ENCODE measurements at regions not wholly inside any gene's neighbourhood (a gene's known extent, or its start where the extent isn't known, plus 50 kb on each side); places are given as distances from the start of the nearest gene placed in this dataset.
"Not testable (repeated sequence)": the region's sequence is repeated elsewhere in the genome, so short reads cannot be mapped to it uniquely, and the experiment has no call there.

DNA sequence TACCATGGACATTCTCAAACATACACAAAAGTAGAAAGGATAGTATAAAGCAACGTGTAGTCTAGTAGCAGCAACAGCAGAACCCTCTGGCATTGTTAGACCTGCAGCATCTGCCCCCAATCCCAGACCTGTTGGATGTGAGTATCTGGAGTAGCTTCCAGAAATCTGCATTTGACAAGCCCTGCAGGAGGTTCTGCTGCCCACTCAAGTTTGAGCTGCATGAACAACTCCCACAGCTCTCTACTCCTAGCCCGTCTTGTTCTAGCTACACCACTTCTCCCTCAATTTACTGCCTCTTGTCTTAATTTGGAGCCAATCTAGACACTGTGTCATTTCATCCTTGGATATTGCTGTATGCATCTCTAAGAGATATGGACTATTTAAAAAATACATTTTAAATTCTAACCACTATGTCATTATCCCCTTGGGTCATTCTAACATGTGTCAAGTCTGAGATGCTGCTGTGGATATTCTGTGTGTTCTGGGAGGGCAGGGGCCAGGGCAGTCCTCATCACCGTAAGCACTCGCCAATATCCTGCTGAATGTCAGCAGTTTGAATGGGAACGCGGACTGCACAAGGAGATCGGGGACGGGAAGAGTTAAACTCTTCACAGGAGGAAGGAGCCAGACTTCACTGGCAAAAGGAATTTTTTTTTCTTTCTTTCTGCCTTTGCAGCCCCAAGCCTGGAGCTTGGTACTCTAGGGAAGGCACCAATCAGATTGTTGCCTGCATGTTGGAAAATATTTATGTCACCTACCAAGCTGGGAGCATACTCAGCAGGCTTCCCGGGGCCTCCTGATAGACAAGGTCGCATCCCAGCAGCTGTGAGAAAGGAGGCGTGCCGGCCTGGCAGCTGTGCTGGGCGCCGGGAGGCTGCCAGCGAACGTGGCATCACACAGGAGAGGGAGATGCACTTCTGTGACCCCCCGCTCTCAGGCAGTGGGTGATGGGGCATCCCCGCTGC is 429.0 kb downstream of the MIAT start:
- no peak for DNase-seq (ENCODE audit: low read depth in 4 of 4, low spot score in 1 of 4)

DNA sequence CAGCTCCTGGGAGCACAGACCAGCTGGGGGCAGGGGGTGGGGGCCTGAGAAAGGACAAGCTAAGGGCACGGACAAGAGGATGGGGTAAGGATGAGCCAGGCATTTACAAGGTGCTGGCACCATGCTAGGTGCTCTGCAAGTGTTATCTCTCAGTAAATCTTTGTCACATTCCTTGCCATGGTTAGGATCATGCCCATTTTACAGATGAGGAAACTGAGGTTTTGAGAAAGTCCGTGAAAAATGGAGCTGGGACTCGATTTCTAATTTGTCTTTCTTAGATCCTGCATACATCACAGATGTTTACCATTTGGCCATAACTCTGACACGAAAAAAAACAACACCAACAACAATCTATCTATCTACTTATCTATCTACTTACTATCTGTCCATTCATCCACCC is 429.7 kb downstream of the MIAT start:
- DNase-seq (ENCODE audit: low read depth in 4 of 4, low spot score in 1 of 4) = no peak

DNA sequence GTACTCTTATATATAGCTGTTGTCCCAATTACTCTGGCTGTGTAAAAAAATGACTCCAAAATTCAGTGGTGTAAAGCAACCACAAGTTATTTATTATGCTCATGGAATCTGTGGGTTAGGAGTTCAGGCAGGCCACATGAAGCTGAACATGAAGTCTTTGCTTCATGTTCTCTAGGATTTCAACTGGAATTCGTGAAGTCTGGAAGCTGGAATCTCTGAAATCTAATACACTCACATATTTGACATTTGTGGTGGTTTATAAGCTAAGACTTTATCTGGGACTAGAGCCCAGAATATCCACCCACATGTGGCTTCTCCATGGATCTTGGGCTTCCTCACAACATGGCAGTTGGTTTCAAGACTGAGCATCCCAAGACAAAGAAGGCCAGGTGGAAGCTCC is 430.6 kb downstream of the MIAT start:
- no peak for DNase-seq (ENCODE audit: low read depth in 4 of 4, low spot score in 1 of 4)

DNA sequence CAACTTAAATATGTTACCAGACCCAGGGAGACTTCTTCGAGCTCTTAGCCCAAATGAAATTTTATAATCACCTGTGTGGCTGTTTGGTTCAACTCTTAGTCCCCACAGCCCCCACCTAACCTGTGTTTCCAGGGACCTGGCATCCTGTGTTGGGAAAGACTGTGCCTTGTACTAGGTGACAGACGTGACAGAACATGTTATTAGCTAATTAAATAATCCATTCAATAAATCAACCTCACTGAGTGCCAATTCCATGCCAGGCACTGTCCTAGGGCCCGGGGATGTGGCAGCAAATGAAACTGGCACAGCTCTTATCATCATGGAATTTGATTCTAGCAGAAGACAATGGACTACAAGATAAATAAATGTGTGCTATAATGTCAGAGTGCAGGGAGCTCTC is 431.9 kb downstream of the MIAT start:
- no peak for DNase-seq (ENCODE audit: low read depth in 4 of 4, low spot score in 1 of 4)

DNA sequence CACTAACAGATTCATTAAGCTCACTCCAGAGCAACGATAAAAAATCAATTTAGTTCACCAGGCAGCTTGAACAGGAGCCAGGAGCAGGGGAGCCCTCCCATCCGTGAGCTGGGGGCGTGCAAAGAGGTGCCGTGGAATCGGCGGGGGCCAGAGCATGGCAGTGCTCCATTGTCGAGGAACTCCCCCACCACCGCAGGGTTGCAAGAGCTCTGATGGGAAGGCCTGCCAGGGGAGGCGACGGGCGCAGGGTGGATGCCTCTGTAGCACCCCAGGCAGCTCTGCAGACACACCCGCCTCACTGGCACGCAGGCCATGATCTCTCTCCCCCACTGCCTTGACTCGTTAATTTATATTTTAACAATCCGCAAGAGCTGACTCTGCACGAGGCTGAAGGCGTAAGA is 433.2 kb downstream of the MIAT start:
- no peak for DNase-seq (ENCODE audit: low read depth in 4 of 4, low spot score in 1 of 4)

DNA sequence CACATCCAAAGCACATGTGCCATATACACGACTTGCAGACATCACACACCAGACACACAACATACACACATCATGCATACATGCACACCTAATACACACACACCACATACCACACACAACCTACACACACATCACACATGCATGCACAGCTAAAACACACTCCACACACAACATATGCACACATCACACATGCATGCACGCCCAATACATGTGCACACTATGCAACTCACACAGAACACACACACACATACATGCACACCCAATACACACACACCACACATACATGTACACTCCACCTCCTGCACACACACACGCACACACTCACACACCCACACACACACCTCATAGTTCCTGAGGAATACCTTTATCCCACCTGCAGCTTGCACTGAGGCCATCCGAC is 436.0 kb downstream of the MIAT start:
- DNase-seq (ENCODE audit: low read depth in 4 of 4, low spot score in 1 of 4) = no peak

DNA sequence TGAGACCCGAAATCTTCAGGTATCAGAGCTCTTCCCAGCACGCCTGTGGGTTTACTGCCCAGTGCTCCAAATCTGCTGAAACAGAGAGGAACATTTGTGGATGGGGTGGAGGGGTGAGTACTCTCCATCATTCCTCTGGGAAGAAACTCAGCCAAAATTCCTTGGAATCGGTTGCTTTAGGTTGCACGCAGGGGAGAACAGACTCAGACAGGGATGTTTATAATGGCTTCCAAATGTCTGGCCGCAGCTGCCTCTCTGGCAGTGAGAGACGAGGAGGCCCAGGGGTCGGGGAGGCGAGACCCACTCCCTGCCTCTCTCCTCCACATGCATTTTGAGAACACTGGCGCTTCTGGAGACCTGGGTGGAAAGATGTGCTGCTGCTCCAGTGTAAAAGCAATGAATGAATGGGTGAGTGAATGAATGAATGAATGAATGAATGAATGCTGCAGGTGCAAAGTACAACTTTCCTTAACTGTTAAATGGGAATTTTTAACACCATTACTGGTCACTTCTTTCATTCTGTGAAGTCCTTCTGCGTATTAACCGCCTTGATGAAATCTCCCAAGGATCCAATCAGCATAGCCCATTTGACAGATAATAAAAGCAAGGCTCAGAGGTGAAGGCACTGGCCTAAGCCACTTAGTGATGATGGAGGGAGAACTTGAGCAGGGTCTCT is 437.4 kb downstream of the MIAT start:
- DNase-seq (ENCODE audit: low read depth in 4 of 4, low spot score in 1 of 4) = no peak

DNA sequence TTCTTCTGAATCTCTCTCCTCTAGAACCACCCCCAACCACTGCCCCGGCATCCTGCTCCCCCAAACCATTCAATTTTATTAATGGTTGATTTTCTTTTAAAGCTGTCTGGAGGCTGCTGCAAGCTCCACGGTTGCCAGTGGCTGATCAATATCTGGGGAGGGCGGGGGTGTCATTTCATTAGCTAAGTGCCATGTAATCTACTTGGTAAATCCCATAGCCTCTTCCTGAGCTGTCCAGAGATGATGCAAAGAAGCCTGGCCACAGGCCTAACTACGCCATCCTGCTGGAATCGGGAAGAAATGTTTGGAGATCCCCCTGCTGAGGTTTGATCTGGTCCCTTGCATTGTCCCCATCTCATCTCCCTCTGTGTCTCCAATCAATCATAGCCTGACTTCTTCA is 440.1 kb downstream of the MIAT start:
- DNase-seq (ENCODE audit: low read depth in 4 of 4, low spot score in 1 of 4) = no peak

DNA sequence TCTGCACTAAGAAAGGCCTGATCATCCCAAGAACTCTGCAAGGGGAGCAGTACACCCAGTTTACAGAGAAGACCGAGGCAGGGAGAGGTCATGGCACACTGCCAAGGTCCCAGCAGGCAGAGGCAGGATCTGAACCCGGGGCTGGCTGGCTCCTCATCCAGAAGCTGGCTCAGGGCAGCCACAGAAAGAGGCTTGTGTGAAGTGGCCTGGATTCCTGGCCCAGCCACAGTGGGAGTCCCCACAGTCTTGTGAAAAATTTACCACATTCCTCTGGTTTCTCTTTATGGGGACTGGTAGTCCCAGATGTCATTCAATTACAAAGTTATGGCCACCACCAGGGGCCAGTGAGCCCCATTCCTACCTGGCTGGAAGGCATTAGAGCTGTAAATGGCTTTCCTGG is 440.5 kb downstream of the MIAT start:
- no peak for DNase-seq (ENCODE audit: low read depth in 4 of 4, low spot score in 1 of 4)

DNA sequence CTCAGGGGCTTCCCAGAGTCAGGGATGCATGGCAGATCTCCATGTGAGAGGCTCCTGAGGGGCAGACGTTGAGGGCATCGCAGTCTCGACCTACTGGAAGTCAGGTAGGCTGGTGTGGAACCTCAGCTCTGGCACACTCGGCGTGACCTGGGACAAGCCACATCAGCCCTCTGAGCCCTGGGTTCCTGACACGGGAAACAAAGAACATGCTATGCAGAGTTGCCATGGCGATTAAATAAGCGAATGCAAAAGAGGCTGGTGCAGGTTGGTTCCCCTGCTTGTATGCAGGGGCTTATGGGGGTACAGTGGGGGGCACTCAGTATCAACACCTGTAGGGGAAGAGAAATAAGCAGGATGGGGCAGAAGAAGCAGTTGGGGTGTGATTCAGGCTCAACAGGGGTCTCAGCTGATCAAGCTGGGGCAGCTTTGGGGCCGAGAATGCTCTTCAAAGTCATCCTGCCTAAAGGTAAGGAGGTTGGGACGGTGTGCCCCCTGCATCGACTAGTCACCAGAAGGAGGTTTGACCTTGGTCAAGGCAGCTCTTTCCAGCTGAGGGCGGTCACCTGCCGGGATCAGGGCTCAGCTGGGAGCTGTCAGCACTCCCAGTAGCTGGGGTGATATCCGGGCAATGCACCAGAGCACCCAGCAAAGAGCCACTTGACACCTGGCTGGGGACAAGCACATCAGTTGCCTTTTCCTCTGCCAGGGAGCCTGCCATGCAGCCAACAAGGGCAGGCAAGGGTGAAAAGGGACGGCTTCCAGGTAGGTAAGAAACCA is 442.7 kb downstream of the MIAT start:
- DNase-seq (ENCODE audit: low read depth in 4 of 4, low spot score in 1 of 4) = no peak

DNA sequence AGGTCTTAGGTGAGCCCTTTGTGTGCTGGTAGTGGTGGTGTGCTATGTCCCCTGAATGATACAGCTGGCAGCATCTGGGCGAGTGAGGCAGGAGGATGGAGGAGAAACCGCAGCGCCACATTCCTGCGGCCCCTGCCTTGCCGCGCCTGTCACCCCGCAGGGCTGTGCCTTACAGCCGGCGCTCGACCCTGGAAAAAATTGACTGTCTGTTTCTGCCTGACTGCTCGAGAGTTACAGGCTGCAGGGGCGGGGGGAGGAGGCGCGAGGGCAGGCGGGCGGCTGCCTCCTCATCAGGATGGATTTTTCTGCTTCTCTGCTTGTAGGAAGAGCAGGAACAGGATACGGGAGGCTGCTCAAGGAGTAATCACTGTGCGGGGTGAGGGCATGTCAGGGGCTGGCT is 443.4 kb downstream of the MIAT start:
- DNase-seq (ENCODE audit: low read depth in 4 of 4, low spot score in 1 of 4) = no peak

DNA sequence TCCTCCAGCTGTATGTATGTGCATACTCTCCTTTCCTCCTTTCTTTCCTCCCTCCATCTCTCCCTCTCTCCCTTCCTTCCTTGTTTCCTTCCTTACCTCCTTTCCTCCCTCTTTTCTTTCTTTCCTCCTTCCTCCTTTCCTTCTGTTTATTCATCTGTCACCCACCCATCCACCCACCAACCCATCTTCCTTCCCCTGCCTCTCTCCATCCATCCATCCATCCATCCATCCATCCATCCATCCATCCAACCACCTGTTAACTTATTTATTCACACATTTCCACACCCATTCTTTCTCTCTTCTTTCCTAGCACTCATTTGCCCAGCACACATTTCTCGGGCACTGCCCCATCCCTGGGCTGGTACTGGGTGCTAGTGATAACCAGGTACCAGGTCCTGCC is 443.9 kb downstream of the MIAT start:
- no peak for DNase-seq (ENCODE audit: low read depth in 4 of 4, low spot score in 1 of 4)

DNA sequence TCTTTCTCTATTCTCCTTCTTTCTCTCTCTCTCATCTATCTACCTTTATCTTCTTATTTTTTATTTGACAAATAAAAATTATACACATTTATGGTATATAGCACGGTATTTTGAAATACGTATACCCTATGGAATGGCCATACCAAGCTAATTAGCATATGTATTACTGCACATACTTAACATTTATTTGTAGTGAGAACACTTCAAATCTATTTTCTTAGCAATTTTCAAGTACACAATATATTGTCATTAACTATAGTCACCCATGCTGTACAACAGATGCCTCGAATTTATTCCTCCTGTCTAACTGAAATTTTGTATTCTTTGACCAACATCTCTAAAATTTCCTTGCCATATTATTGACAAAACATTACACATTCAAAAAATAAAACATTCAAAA is 447.1 kb downstream of the MIAT start:
- DNase-seq (ENCODE audit: low read depth in 4 of 4, low spot score in 1 of 4) = no peak

DNA sequence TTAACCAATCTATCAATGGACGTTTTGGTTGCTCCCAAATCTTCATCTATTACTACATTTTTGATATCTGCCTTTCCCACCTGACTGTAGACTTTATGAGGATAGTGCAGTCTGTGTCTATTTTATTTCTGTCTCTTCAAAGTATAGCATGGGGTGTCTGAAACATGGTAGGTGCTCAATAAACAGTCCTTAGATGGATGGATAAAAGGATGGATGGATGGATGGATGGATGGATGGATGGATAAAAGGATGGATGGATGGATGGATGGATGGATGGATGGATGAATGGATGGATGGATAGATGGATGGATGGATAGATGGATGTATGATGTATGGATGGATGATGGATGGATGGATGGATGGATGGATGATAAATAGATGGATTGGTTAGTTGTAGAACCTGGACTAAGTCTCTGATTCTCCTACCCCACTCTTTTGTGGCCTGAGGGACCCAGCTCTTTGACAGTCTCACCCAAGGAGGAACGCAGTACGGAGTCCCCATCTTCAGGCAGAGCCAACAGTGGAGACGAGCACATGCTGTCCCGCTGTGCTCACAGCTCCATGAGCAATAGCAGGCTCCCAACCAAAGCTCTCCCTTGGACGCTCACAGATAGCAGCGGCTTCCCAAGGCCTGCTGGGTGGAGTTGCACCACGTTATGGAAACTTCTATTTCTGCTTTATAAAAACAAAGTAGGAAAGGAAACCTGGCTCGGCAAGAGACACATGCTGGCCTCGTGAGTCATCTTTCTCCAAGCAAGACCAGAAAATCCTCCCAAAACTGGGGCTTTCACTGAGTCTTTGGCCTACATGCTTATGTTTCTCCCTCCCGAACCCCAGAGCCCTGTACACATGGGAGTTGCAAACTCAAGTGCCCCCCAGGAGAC is 448.0 kb downstream of the MIAT start:
- DNase-seq (ENCODE audit: low read depth in 4 of 4, low spot score in 1 of 4) = no peak

DNA sequence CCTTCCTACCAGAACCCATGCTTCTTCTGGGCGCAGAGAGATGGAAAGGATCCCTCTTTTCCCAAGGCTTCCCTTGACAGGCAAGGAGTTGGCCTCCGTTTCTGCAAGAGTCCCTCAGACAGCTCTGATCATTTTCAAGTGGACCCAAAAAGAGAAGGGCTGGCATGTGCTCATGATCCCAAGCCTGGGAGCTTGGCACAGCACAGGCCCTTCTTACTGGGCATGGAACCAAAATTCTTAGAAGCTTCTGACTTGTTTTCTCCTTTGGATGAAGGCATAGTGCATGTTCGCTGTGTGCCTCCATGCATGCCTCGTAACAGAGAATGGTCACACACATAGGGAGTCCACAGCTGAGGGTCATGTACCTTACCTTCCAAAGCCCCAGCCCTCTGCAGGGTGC is 449.6 kb downstream of the MIAT start:
- no peak for DNase-seq (ENCODE audit: low read depth in 4 of 4, low spot score in 1 of 4)

DNA sequence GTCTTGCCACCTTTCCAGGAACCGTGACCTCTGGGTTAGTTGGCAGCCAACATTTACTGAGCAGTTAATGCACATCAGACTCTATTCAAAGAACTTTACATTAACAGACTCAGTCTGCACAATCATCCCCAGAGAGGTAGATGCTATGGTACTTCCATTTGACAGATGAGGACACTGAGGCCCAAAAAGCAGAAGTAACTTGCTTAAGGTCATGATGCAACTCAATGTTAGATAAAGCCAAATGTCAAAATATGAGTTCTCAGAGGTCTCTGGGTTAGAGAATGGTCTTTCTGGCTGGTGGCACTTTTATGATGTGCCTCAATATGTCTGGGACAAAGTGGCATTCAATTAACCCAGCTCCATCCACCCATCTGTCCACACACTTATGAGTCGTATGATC is 450.0 kb downstream of the MIAT start:
- no peak for DNase-seq (ENCODE audit: low read depth in 4 of 4, low spot score in 1 of 4)

DNA sequence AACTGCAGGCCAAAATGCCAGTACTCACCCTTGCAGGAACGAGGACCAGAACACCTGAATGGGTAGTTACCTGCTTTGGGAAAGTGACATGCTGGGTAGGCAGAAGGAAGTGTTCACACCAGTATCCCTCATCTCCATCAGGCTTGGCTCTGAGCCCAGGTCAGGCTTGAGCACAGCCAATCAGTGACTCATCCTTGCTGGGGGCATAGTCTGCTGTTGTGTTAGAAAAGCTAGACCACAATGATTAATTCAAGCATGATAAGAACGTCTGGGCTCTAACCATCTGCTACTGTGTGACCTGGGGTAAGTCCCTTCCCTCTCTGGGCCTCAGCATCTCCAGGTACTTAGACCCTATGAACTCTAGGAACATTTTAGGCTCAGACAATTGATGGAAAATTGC is 450.4 kb downstream of the MIAT start:
- no peak for DNase-seq (ENCODE audit: low read depth in 4 of 4, low spot score in 1 of 4)

DNA sequence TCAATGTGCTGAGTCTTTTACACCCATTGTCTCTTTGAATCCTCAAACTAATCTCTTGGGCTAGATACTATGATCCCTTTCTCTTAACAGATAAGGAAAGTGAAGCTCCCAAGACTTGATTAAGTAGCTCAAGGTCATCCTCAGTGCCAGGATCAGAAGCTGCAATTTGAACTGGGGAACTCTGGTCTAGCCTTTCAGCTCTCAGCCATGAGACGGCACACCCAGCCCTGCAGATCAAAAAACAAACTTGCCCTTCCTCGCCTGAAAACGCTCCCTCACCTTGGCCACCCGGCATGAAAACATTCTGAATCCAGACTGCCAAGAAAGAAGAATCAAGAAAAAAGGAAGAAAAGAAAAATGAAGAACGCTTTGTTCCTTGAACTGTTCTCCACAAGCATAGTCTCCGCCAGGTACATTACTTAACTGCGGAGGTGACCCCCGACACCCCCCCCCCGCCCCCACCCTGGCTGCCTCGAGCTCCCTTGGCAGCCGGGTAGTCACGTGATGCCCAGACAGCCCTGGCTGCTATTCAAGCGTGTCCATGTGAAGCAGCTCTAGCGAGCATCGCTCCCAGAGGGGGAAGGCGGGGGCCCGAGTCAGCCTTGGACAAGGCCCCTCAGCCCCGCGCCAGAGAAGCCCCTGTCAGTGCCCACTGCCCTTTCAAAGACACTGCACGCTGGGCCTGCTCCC is 451.2 kb downstream of the MIAT start:
- DNase-seq (ENCODE audit: low read depth in 4 of 4, low spot score in 1 of 4) = no peak

DNA sequence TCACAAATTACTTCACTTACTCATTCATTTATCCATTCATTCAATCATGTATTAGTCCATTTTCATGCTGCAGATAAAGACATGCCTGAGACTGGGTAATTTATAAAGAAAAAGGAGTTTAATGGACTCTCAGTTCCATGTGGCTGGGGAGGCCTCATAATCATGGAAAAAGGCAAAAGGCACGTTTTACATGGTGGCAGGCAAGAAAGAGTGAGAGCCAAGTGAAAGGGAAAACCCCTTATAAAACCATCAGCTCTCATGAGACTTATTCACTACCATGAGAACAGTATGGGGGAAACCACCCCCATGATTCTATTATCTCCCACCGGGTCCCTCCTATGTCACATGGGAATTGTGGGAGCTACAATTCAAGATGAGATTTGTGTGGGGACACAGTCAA is 452.0 kb downstream of the MIAT start:
- not testable (repeated sequence) for DNase-seq (ENCODE audit: low read depth in 4 of 4, low spot score in 1 of 4)

Measured in stimulated activated CD4-positive, alpha-beta T cell treated with anti-CD3 and anti-CD28 coated beads, Interleukin-1b, Interleukin-23, amount 100 ng/mL, for 24 hours (primary cell).